C4-2B (cell line): ENCODE measurements at regions not wholly inside any gene's neighbourhood (a gene's known extent, or its start where the extent isn't known, plus 50 kb on each side); places are given as distances from the start of the nearest gene placed in this dataset.

Source experiments
- H3K27ac ChIP-seq: fragments of 450-650 bp; 2 replicates; pipeline ENCODE4 v1.5.1; 2017
- ZFX ChIP-seq: fragments of 450-650 bp; IDR thresholded peaks from 2 replicates; pipeline ENCODE4 v1.6.1; 2017
- TF ChIP-seq, protein P1 (sequence below): fragments of 450-650 bp; conservative IDR thresholded peaks from 2 replicates; pipeline ENCODE4 v1.5.1; 2017; ENCODE audit warnings: mild to moderate bottlenecking

DNA sequence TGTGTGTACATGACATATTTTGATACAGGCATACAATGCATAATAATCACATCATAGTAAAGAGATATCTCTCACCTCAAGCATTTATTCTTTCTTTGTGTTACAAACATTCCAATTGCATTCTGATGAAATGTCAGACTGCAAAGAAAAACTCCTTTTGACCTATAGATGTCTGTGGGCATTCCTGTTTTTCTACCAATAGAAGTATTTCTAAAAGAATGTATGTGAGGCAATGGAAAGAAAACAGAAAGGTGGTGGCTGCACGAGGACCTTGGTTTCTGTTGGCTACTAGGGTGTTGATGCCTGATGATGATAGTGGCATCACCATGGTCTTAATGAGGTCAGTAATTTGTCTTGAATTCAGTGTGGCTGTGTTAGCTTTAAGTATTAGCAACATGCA is 137.0 kb upstream of the ANO3 start:
- TF ChIP-seq, protein P1, sequence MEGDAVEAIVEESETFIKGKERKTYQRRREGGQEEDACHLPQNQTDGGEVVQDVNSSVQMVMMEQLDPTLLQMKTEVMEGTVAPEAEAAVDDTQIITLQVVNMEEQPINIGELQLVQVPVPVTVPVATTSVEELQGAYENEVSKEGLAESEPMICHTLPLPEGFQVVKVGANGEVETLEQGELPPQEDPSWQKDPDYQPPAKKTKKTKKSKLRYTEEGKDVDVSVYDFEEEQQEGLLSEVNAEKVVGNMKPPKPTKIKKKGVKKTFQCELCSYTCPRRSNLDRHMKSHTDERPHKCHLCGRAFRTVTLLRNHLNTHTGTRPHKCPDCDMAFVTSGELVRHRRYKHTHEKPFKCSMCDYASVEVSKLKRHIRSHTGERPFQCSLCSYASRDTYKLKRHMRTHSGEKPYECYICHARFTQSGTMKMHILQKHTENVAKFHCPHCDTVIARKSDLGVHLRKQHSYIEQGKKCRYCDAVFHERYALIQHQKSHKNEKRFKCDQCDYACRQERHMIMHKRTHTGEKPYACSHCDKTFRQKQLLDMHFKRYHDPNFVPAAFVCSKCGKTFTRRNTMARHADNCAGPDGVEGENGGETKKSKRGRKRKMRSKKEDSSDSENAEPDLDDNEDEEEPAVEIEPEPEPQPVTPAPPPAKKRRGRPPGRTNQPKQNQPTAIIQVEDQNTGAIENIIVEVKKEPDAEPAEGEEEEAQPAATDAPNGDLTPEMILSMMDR, result no peak
- no peak for TF ChIP-seq ZFX
- no peak overlapping the region for H3K27ac ChIP-seq

DNA sequence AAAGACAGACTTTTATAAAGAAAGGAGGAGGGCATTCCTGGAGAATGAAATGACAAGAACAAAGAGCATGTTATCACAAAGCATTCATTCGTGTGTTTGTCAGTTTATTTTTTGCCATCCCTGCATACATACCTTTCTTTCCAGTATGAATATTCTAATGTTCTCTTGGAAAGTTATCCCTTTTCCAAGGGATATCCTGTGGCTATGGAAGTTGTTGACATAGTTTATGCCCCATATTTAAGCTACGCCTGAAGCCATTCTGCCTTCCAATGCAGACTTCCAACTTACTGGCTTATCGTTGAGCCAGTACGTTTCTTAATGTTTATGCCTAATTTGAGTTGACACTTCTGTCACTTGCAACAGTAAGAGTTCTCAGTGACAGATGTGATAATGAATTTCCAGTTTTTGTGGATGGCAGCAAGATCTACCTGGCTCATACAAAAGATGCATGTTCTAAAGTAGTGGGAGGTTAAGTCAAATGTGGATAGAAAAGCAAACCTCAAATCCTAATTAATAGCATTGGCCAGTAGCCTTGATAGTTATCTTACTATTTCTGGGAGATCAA is 133.3 kb upstream of the ANO3 start:
- no peak overlapping the region for H3K27ac ChIP-seq
- TF ChIP-seq ZFX, result no peak
- TF ChIP-seq, protein P1, result no peak

DNA sequence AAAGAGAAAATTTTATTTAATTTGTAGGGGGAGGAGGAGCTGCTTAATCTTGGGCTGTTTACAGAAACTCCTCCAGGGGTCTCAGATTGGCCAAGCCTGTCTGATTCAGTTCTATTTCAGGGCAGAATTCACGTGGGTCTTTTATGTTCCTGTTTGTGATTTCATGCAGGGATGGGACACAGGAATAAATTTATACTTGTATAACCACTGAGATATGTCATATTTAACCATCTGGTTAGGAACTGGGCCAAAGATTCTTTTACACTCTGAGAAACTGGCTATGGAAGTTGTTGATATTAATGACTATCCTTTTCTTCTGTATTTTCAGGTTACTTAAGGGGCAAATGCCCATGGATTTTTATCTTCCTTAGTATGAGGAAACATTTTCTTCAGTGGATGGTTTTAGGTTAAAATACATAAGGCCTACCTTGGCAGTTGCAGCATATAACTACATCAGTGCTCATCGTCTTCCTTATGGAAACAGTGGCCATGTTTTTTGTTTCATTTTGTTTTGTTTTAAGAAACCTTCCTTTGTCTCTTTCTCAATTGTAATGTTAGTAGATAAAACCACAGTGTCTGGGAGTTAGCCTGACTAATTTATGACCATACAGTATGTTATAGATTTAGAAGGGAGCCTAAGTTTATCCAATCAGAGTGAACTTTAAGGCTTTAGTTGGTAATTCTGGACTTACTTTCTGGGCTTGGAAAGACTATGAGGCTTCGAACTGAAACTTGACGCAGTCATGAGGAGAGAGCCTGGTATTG is 132.4 kb upstream of the ANO3 start:
- TF ChIP-seq, protein P1, result no peak
- H3K27ac ChIP-seq, result no peak overlapping the region

DNA sequence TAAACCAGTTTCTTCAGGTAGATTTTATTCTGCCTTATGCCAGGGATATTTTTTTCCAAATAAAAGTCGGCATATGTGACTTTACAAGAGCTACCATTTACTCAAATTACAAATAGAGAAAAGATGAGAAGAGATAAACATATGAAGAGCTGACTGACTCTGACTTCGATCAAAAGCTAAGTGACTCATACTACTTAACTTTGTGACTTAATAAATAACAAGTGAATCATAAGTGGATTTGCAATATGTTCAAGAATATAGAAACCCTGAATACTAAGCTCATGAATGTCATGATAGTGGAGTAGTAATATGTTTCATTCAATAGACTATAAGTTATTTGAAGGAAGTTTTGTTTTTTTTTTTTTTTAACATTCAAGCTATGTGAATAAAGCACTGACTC is 130.5 kb upstream of the ANO3 start:
- TF ChIP-seq, protein P1, result no peak
- TF ChIP-seq ZFX, result no peak
- H3K27ac ChIP-seq, result no peak overlapping the region

DNA sequence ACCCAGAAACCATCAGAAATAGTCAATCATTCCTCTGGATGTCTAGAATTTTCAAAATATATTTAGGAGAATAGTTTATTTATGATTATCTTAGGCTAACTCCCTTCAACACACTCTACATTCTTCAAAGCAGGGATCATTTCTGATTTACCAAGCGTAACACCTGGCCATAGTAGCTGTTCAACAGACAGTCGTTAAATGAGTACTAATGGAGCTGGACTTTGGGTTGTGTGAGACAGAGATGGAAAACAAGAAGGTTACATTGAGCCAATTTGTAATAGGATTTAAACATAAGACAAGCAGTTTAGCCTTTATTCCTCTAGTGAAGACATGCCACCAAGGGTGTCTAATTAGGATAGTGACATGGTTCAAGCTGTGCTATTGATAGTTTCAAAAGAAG is 129.2 kb upstream of the ANO3 start:
- H3K27ac ChIP-seq, result no peak overlapping the region
- TF ChIP-seq, protein P1, result no peak
- TF ChIP-seq ZFX, result no peak

DNA sequence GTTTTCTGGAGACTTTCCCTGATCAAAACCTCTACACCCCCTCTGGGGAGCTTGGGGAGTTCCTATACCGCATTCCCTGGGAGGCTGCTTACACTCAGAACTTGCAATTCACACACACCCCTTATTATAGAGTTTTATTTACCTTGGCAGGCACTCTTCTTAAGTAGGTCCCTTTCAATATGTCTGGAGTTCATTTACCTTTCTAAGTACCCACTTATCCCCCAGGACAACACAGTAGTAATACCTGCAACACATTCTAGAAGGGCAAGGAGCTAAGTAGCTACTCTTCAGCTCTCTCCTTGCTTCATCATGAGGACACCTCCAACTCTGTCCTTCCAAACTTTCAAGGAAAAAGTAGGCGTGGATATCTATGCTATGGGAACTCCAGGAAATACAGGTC is 127.8 kb upstream of the ANO3 start:
- no peak overlapping the region for H3K27ac ChIP-seq
- no peak for TF ChIP-seq ZFX
- TF ChIP-seq, protein P1, result no peak

DNA sequence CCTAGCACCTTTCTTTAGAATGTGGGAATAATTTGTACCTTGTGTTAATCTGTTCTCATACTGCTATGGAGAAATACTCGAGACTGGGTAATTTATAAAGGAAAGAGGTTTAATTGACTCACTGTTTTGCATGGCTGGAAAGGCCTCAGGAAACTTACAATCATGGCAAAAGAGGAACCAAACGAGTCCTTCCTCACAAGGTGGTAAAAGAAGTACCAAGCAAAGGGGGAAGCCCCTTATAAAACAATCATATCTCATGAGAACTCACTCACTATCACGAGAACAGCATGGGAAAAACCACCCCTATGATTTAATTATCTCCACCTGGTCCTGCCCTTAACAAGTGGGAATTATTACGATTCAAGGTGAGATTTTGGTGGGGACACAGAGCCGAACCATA is 127.1 kb upstream of the ANO3 start:
- H3K27ac ChIP-seq, result no peak overlapping the region
- TF ChIP-seq, protein P1, result no peak
- no peak for TF ChIP-seq ZFX
